Tibial nerve (tissue), 3 donors: ENCODE measurements at regions not wholly inside any gene's neighbourhood (a gene's known extent, or its start where the extent isn't known, plus 50 kb on each side); places are given as distances from the start of the nearest gene placed in this dataset.
"Not testable (repeated sequence)": the region's sequence is repeated elsewhere in the genome, so short reads cannot be mapped to it uniquely, and the experiment has no call there.

ENCODE experiments used
- CTCF ChIP-seq, 5 experiments: fragments of 200-600 bp in 3 of 5; fragments of 450-650 bp in 2 of 5; sonication (generic) in 3 of 5; IDR thresholded peaks; one replicate each; pipeline ENCODE4 v1.5.1; 2016 to 2019; ENCODE audit warnings: antibody characterized with exemption in 5 of 5, mild to moderate bottlenecking in 3 of 5, moderate library complexity in 2 of 5
- POLR2A ChIP-seq, 2 donors: fragments of 450-650 bp; IDR thresholded peaks; one replicate each; pipeline ENCODE4 v1.6.1; 2017; ENCODE audit warnings: antibody characterized with exemption in 2 of 2, mild to moderate bottlenecking in 2 of 2, moderate library complexity in 2 of 2

- not testable (repeated sequence) for TF ChIP-seq CTCF, POLR2A (IDR thresholded peaks at IDR 0.05)
These were observed 286.5 kb downstream of the RPIA start for GRCh38 chr2:88978011-88978410.
